ENCODE measurements at regions not wholly inside any gene's neighbourhood (a gene's known extent, or its start where the extent isn't known, plus 50 kb on each side); places are given as distances from the start of the nearest gene placed in this dataset.

DNA sequence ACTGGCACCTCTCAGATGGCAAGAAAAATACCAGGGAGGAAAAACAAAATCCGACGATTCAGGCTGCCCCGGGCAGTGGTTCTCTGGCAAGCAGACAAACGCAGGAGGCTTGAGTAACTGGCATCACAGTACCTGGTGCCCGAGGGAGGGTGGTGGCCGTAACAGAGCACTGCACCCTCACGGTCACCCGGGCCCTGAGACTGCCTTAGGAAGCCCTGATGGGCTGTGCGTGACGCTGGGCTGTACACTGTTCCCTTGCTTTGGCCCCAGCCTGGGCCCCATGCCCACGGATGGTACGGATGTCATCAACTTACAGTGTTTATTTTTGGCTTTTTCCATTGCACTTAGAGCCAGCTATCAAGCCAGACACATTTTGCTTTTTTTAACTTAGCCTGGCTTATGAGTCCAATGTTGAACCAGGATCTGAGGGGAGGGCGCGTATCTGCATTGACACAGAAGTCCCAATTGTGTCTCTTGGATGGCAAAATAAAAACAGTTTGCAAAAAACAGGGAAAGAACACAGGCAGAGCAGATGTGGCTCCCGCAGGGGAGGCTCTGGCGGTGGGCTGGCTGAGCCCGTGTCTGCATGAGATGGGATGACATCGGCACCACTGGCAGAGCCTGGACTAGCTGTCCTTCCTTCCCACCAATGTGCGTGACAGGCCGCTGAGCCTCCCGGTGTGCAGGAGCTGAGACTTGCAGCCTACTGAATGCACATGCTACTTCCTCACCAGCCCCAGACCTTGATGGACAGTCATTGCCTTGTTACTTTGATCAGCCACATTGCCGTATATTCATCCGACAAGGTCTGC, 287.7 kb downstream of the FOXL1 start:
- Histone ChIP-seq H2AFZ (ENCODE audit: low read depth, low read length) (no peak overlapping the region), H3K9ac (ENCODE audit: low read length) (no peak overlapping the region), H3K27me3 (ENCODE audit: control insufficient read depth in 1 of 2, insufficient read depth in 1 of 2, low read length in 2 of 2) (peaks cover 0 to 81% of the 10 kb centered on the region in 2 experiments), H3K79me1 (replicated peaks; ENCODE audit: low read length, poor library complexity, severe bottlenecking) (no peaks in the 10 kb centered on the region), H2BK5ac (ENCODE audit: low read depth, low read length, poor library complexity, severe bottlenecking) (no peak overlapping the region), H3K23ac (ENCODE audit: low read length in 2 of 2) (peak overlapping the region in 1 of 2 experiments; percentile 27), H3K18ac (ENCODE audit: low read depth in 1 of 2, low read length in 2 of 2) (no peak overlapping the region), H3K4ac (ENCODE audit: low read depth in 1 of 2, low read length in 2 of 2) (no peak overlapping the region), H2BK12ac (ENCODE audit: low read length in 2 of 2) (no peak overlapping the region), H4K91ac (ENCODE audit: low read length) (no peak overlapping the region), H3K4me1 (ENCODE audit: control insufficient read depth, insufficient read depth, low read depth, low read length) (peaks cover 11% of the 10 kb centered on the region), H3K36me3 (ENCODE audit: control insufficient read depth in 1 of 2, insufficient read depth in 2 of 2, low read depth in 1 of 2, low read length in 2 of 2) (no peaks in the 10 kb centered on the region), H3K4me3 (ENCODE audit: insufficient read depth in 1 of 2, low read depth in 1 of 2, low read length in 2 of 2) (no peak overlapping the region), H2BK120ac (ENCODE audit: low read depth, low read length) (no peak overlapping the region), H3K14ac (ENCODE audit: low read length in 2 of 2) (peak overlapping the region in 1 of 2 experiments; percentile 38), H2AK5ac (ENCODE audit: low read length, severe bottlenecking) (no peak overlapping the region), H3K9me3 (ENCODE audit: control insufficient read depth, low read length) (peaks cover 19% of the 10 kb centered on the region), H3K4me2 (ENCODE audit: low read length, poor library complexity, severe bottlenecking) (no peak overlapping the region), H4K8ac (ENCODE audit: low read length) (no peak overlapping the region), H3K27ac (ENCODE audit: low read length, poor library complexity, severe bottlenecking) (no peak overlapping the region), H2BK15ac (ENCODE audit: low read depth, poor library complexity, severe bottlenecking) (no peak overlapping the region)
- WGBS: 82% methylated on average over 23 of the region's 23 CpGs
- peak; percentile 29 for DNase-seq

DNA sequence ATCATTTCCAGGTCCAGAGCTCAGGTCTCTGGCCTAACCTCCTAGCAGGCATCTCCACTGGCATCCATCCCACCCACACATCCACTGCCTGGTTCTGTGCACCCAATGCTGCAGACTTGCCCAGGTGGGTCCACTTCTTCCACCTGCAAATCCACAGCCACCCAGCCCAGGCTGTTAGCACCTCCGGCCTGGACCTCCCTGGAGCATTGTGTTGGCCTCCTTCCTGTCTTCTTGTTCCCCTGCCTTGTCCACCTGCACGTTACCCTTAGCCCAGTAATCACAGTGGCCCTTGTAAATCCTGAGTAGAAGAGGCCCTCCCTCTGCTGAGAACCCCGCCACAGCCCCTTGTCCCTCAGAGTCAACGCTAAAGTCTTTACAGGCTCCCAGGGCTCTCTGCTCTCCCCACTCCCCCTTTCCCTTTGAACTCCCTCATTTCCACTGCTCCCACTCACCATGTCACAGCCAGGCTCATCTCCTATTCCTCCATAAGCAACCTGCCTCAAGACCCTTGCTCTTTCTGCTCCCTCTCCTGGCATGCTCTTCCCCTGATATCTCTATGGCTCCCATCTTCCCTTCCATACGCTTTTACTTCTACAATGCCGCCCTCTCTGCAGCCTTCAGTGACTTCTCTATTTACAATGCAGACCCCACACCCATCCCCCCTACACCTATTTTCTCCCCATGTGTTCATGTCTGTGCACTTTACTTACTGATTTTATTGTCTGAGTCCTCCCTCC, 288.8 kb downstream of the FOXL1 start:
- DNase-seq: no peak
- Histone ChIP-seq H2BK120ac (ENCODE audit: low read depth, low read length) (no peak overlapping the region), H2BK5ac (ENCODE audit: low read depth, low read length, poor library complexity, severe bottlenecking) (no peak overlapping the region), H3K9ac (ENCODE audit: low read length) (no peak overlapping the region), H4K8ac (ENCODE audit: low read length) (no peak overlapping the region), H2BK15ac (ENCODE audit: low read depth, poor library complexity, severe bottlenecking) (no peak overlapping the region), H3K23ac (ENCODE audit: low read length in 2 of 2) (no peak overlapping the region), H3K36me3 (ENCODE audit: control insufficient read depth in 1 of 2, insufficient read depth in 2 of 2, low read depth in 1 of 2, low read length in 2 of 2) (no peaks in the 10 kb centered on the region), H3K14ac (ENCODE audit: low read length in 2 of 2) (no peak overlapping the region), H3K4me2 (ENCODE audit: low read length, poor library complexity, severe bottlenecking) (no peak overlapping the region), H2AFZ (ENCODE audit: low read depth, low read length) (no peak overlapping the region), H3K4ac (ENCODE audit: low read depth in 1 of 2, low read length in 2 of 2) (no peak overlapping the region), H3K79me1 (replicated peaks; ENCODE audit: low read length, poor library complexity, severe bottlenecking) (no peaks in the 10 kb centered on the region), H2AK5ac (ENCODE audit: low read length, severe bottlenecking) (no peak overlapping the region), H2BK12ac (ENCODE audit: low read length in 2 of 2) (no peak overlapping the region), H3K27ac (ENCODE audit: low read length, poor library complexity, severe bottlenecking) (no peak overlapping the region), H3K27me3 (ENCODE audit: control insufficient read depth in 1 of 2, insufficient read depth in 1 of 2, low read length in 2 of 2) (peaks cover 0 to 89% of the 10 kb centered on the region in 2 experiments), H4K91ac (ENCODE audit: low read length) (no peak overlapping the region), H3K4me3 (ENCODE audit: insufficient read depth in 1 of 2, low read depth in 1 of 2, low read length in 2 of 2) (no peak overlapping the region), H3K4me1 (ENCODE audit: control insufficient read depth, insufficient read depth, low read depth, low read length) (peaks cover 11% of the 10 kb centered on the region), H3K9me3 (ENCODE audit: control insufficient read depth, low read length) (peaks cover 22% of the 10 kb centered on the region), H3K18ac (ENCODE audit: low read depth in 1 of 2, low read length in 2 of 2) (no peak overlapping the region)
- 92% methylated on average over 6 of the region's 6 CpGs for WGBS

DNA sequence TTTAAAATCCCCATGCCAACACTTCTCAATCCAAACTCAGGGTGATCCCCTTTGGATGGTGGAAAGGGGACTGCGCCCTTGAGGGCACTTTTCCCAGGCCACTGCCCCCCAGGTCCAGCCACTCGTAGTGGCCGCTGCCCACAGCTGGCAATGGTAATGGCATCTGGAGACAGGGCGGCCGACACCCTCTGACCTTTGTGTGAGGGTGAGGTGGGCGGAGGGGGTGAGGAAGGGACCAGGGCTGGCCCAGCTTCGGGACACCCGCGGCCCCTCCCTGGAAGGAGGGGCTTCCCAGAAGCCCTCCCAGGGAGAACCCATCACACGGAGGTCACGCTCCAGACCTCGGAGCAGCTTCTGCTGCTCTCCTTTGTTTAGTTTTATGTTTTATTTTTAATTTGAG, 289.7 kb downstream of the FOXL1 start:
- Histone ChIP-seq H3K36me3 (ENCODE audit: control insufficient read depth in 1 of 2, insufficient read depth in 2 of 2, low read depth in 1 of 2, low read length in 2 of 2) (no peaks in the 10 kb centered on the region), H3K27me3 (ENCODE audit: control insufficient read depth in 1 of 2, insufficient read depth in 1 of 2, low read length in 2 of 2) (peaks cover 0 to 92% of the 10 kb centered on the region in 2 experiments), H2BK12ac (ENCODE audit: low read length in 2 of 2) (no peak overlapping the region), H3K27ac (ENCODE audit: low read length, poor library complexity, severe bottlenecking) (no peak overlapping the region), H3K14ac (ENCODE audit: low read length in 2 of 2) (no peak overlapping the region), H3K79me1 (replicated peaks; ENCODE audit: low read length, poor library complexity, severe bottlenecking) (no peaks in the 10 kb centered on the region), H4K91ac (ENCODE audit: low read length) (no peak overlapping the region), H3K9ac (ENCODE audit: low read length) (no peak overlapping the region), H2BK15ac (ENCODE audit: low read depth, poor library complexity, severe bottlenecking) (no peak overlapping the region), H3K4ac (ENCODE audit: low read depth in 1 of 2, low read length in 2 of 2) (no peak overlapping the region), H3K4me1 (ENCODE audit: control insufficient read depth, insufficient read depth, low read depth, low read length) (peaks cover 11% of the 10 kb centered on the region), H4K8ac (ENCODE audit: low read length) (no peak overlapping the region), H3K4me3 (ENCODE audit: insufficient read depth in 1 of 2, low read depth in 1 of 2, low read length in 2 of 2) (no peak overlapping the region), H2AFZ (ENCODE audit: low read depth, low read length) (no peak overlapping the region), H3K4me2 (ENCODE audit: low read length, poor library complexity, severe bottlenecking) (no peak overlapping the region), H2BK5ac (ENCODE audit: low read depth, low read length, poor library complexity, severe bottlenecking) (no peak overlapping the region), H3K18ac (ENCODE audit: low read depth in 1 of 2, low read length in 2 of 2) (no peak overlapping the region), H3K23ac (ENCODE audit: low read length in 2 of 2) (no peak overlapping the region), H3K9me3 (ENCODE audit: control insufficient read depth, low read length) (peaks cover 27% of the 10 kb centered on the region), H2BK120ac (ENCODE audit: low read depth, low read length) (no peak overlapping the region), H2AK5ac (ENCODE audit: low read length, severe bottlenecking) (no peak overlapping the region)
- no peak for DNase-seq
- WGBS: 93% methylated on average over 9 of the region's 12 CpGs

DNA sequence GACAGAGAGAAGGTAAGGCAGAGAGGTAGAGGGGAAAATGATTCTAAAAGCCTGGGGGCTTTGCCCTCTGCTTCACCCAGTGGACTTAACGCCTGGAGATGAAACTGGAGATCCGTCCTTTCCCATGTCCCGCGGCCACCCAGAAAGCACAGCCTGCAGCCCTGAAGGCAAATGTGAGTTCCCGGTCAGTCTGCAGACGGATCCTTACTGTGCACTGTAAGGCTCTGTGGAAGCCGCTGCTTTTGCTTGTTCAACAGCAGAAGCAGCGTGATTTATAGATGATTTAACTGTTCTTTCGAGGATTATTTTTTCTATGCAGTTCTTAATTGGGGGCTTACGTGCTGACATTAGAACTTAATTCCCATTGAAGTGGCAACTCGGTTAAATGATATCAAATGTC, 290.4 kb downstream of the FOXL1 start:
- Histone ChIP-seq H3K36me3 (ENCODE audit: control insufficient read depth in 1 of 2, insufficient read depth in 2 of 2, low read depth in 1 of 2, low read length in 2 of 2) (no peaks in the 10 kb centered on the region), H3K4ac (ENCODE audit: low read depth in 1 of 2, low read length in 2 of 2) (no peak overlapping the region), H3K4me2 (ENCODE audit: low read length, poor library complexity, severe bottlenecking) (no peak overlapping the region), H2BK120ac (ENCODE audit: low read depth, low read length) (no peak overlapping the region), H2BK15ac (ENCODE audit: low read depth, poor library complexity, severe bottlenecking) (no peak overlapping the region), H3K27me3 (ENCODE audit: control insufficient read depth in 1 of 2, insufficient read depth in 1 of 2, low read length in 2 of 2) (peaks cover 0 to 92% of the 10 kb centered on the region in 2 experiments), H3K27ac (ENCODE audit: low read length, poor library complexity, severe bottlenecking) (no peak overlapping the region), H3K23ac (ENCODE audit: low read length in 2 of 2) (no peak overlapping the region), H3K4me1 (ENCODE audit: control insufficient read depth, insufficient read depth, low read depth, low read length) (peaks cover 11% of the 10 kb centered on the region), H4K8ac (ENCODE audit: low read length) (no peak overlapping the region), H3K9me3 (ENCODE audit: control insufficient read depth, low read length) (peaks cover 29% of the 10 kb centered on the region), H3K9ac (ENCODE audit: low read length) (no peak overlapping the region), H2BK12ac (ENCODE audit: low read length in 2 of 2) (no peak overlapping the region), H3K18ac (ENCODE audit: low read depth in 1 of 2, low read length in 2 of 2) (no peak overlapping the region), H2AK5ac (ENCODE audit: low read length, severe bottlenecking) (no peak overlapping the region), H3K14ac (ENCODE audit: low read length in 2 of 2) (no peak overlapping the region), H3K79me1 (replicated peaks; ENCODE audit: low read length, poor library complexity, severe bottlenecking) (no peaks in the 10 kb centered on the region), H3K4me3 (ENCODE audit: insufficient read depth in 1 of 2, low read depth in 1 of 2, low read length in 2 of 2) (no peak overlapping the region), H2AFZ (ENCODE audit: low read depth, low read length) (no peak overlapping the region), H2BK5ac (ENCODE audit: low read depth, low read length, poor library complexity, severe bottlenecking) (no peak overlapping the region), H4K91ac (ENCODE audit: low read length) (no peak overlapping the region)
- DNase-seq: no peak
- WGBS: 87% methylated on average over 11 of the region's 11 CpGs

All from mesenchymal stem cell (in vitro differentiated cells and primary cell).